ENCODE measurements at regions not wholly inside any gene's neighbourhood (a gene's known extent, or its start where the extent isn't known, plus 50 kb on each side); places are given as distances from the start of the nearest gene placed in this dataset.

DNA sequence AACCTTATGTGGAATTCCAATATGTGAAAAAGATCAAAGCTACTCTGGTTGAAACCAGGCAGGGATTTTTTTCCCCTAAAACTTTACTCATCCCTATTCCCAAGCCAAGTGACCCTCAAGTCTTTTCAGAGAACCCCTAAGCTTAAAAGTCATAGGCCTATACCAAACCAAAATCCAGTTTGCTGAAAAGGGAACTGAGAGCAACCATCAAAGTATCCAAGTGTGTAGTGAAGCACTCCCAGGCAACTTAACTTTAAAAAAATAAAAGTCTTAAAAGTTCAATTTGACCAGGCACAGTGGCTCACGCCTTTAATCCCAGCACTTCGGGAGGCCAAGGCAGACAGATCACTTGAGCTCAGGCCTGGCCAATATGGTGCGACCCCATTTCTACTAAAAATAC lies 101.2 kb upstream of the DAAM1 start:
- TF ChIP-seq, protein P1, sequence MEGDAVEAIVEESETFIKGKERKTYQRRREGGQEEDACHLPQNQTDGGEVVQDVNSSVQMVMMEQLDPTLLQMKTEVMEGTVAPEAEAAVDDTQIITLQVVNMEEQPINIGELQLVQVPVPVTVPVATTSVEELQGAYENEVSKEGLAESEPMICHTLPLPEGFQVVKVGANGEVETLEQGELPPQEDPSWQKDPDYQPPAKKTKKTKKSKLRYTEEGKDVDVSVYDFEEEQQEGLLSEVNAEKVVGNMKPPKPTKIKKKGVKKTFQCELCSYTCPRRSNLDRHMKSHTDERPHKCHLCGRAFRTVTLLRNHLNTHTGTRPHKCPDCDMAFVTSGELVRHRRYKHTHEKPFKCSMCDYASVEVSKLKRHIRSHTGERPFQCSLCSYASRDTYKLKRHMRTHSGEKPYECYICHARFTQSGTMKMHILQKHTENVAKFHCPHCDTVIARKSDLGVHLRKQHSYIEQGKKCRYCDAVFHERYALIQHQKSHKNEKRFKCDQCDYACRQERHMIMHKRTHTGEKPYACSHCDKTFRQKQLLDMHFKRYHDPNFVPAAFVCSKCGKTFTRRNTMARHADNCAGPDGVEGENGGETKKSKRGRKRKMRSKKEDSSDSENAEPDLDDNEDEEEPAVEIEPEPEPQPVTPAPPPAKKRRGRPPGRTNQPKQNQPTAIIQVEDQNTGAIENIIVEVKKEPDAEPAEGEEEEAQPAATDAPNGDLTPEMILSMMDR (IDR thresholded peaks at IDR 0.05; ENCODE audit: low read depth, low read length, poor library complexity, severe bottlenecking): no peak
- TF ChIP-seq EZH2phosphoT487 (IDR thresholded peaks at IDR 0.05; ENCODE audit: borderline replicate concordance, low read length): no peak

Measured in DOHH2 (cell line).